Fibroblast of mammary gland (primary cell): ENCODE measurements at regions not wholly inside any gene's neighbourhood (a gene's known extent, or its start where the extent isn't known, plus 50 kb on each side); places are given as distances from the start of the nearest gene placed in this dataset.

ENCODE experiments used
- DNase-seq: peaks from one replicate; pipeline ENCODE4 v3.0.0-alpha.2; 2010; ENCODE audit warnings: low read depth
- H3K4me3 ChIP-seq: 2 replicates; pipeline ENCODE4 v1.5.1; 2011; ENCODE audit warnings: low read depth, mild to moderate bottlenecking, low read length, moderate library complexity; ENCODE audit not compliant: control insufficient read depth
- TF ChIP-seq, protein P1 (sequence below): conservative IDR thresholded peaks from 2 replicates; pipeline ENCODE4 v1.5.1; 2011; ENCODE audit warnings: low read depth, low read length, inconsistent platforms; ENCODE audit not compliant: control insufficient read depth, insufficient read depth

DNA sequence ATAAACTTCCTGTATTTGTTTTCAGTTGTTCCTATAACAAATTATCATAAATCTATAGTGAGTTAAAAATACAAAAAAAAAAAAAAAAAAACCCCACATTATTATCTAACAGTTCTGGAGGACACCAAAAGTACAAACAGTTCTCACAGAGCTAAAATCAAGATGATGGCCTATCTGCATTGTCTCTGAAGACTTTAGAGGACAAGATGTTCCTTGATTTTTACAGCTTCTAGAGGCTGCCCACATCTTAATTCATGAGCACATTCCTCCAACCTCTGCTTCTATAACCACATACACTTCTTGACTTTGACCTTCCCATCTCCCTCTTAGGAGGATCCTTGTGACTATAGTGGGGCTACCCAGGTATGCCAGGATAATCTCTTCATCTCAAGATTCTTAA, 806.1 kb downstream of the LTN1 start:
- TF ChIP-seq, protein P1, sequence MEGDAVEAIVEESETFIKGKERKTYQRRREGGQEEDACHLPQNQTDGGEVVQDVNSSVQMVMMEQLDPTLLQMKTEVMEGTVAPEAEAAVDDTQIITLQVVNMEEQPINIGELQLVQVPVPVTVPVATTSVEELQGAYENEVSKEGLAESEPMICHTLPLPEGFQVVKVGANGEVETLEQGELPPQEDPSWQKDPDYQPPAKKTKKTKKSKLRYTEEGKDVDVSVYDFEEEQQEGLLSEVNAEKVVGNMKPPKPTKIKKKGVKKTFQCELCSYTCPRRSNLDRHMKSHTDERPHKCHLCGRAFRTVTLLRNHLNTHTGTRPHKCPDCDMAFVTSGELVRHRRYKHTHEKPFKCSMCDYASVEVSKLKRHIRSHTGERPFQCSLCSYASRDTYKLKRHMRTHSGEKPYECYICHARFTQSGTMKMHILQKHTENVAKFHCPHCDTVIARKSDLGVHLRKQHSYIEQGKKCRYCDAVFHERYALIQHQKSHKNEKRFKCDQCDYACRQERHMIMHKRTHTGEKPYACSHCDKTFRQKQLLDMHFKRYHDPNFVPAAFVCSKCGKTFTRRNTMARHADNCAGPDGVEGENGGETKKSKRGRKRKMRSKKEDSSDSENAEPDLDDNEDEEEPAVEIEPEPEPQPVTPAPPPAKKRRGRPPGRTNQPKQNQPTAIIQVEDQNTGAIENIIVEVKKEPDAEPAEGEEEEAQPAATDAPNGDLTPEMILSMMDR, result no peak
- DNase-seq, result no peak

DNA sequence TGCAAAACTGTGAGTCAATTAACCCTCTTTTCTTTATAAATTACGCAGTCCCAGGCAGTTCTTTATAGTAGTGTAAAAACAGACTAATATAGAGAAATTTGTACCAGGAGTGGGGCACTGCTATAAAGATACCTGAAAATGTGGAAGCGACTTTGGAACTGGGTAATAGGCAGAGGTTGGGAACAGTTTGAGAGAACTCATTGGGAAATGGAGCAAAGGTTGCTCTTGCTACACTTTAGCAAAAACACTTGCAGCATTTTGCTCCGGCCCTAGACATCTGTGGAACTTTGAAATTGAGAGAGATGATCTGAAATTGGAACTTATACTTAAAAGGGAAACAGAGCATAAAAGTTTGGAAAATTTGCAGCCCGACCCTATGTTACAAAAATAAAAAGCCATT, 810.9 kb downstream of the LTN1 start:
- no peak overlapping the region for H3K4me3 ChIP-seq
- DNase-seq, result no peak
- TF ChIP-seq, protein P1, result no peak

More for the DNA sequence above, 806.1 kb downstream of the LTN1 start:
- H3K4me3 ChIP-seq, result no peak overlapping the region

DNA sequence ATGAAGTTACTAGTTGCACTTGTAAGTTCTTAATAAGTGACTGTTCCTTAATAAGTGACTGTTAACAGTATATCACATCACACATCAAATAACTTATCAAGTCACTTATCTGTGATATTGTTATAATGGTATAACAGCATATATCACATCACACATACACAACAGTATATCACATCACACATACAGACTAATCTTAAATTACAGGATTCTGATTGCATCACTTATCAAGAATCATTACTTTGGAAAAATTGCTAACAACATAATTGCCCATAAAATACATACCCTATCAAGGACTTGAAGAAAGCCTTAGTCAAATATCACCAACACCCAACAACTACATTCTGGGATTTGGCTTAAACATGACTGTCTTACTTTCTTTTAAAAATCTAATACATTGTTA, 813.5 kb downstream of the LTN1 start:
- no peak for DNase-seq
- H3K4me3 ChIP-seq, result no peak overlapping the region
- TF ChIP-seq, protein P1, result no peak

DNA sequence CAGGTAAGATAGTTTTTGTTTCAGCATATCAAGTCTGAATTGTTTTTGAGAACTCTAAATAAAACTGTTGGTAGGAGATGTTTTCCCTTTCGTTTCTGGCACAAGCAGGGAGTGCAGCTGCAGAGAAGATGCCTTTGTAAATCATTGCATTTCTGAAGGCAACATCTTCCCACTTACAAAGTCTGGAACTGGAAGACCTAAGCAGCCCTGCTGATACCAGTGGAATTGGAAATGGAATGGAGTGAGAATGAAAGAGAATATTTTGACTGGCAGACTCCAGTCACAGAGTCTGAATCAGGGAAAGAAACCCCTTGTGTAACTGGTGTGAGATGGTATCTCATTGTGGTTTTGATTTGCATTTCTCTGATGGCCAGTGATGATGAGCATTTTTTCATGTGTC, 815.6 kb downstream of the LTN1 start:
- no peak for DNase-seq
- TF ChIP-seq, protein P1, result no peak
- H3K4me3 ChIP-seq, result no peak overlapping the region

DNA sequence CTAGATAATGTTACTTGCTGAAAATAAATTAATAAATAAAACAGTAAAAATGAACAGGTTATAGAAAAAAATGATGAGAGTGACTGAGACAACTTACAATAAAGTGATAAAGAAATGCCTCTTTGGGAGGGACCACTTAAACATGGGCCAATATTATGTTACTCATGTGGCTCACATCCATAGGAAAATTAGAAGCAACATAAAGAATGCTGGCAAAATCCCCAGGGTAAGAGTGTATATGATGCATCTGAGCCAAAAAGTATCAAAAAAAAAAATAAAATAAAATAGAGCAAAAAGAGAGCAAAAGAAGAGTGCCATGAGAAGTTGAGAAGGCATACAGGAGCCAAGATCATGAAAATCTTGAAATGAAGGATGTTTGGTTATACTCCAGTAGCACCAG, 818.0 kb downstream of the LTN1 start:
- peak; percentile 4 for DNase-seq
- H3K4me3 ChIP-seq, result no peak overlapping the region
- TF ChIP-seq, protein P1, result no peak

DNA sequence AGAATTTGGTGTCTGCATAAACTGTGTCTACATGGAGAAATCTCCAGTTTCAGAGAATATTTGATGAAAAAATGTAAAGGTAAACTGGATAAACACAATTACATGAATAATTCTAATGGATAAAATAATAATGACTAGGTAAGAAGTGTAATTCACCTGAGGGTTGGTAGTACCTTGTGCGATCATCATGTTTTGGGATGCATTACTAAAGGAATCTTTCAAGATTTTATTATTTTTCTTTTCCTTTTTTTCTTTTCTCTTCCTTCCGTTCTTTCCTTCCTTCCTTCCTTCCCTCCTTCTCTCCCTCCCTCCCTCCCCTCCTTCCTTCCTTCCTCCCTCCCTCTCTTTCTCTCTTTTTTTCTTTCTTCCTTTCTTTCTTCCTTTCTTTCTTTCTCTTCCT, 818.7 kb downstream of the LTN1 start:
- no peak overlapping the region for H3K4me3 ChIP-seq
- DNase-seq, result no peak
- TF ChIP-seq, protein P1, result no peak

DNA sequence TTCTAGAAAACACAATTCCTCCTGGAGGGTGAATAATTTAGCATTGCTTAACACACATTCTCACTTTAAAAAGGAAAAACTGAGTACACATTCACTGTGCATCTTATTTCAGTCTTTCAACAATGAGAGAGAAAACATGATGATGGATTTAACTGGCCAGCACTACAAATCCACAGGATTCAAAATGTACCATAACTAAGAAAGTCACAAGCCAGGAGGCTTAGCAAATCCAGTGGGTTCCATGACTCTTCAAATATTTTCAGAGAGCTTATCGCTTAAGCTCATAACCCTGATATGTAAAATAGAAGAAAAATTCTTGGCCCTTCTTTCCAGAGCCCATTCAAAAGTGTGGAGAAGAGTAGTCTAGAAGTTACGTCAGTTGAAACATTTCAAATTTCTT, 820.3 kb downstream of the LTN1 start:
- TF ChIP-seq, protein P1, result no peak
- no peak for DNase-seq

More for the DNA sequence above, 820.3 kb downstream of the LTN1 start:
- H3K4me3 ChIP-seq, result no peak overlapping the region
